ENCODE measurements at regions not wholly inside any gene's neighbourhood (a gene's known extent, or its start where the extent isn't known, plus 50 kb on each side); places are given as distances from the start of the nearest gene placed in this dataset.

DNA sequence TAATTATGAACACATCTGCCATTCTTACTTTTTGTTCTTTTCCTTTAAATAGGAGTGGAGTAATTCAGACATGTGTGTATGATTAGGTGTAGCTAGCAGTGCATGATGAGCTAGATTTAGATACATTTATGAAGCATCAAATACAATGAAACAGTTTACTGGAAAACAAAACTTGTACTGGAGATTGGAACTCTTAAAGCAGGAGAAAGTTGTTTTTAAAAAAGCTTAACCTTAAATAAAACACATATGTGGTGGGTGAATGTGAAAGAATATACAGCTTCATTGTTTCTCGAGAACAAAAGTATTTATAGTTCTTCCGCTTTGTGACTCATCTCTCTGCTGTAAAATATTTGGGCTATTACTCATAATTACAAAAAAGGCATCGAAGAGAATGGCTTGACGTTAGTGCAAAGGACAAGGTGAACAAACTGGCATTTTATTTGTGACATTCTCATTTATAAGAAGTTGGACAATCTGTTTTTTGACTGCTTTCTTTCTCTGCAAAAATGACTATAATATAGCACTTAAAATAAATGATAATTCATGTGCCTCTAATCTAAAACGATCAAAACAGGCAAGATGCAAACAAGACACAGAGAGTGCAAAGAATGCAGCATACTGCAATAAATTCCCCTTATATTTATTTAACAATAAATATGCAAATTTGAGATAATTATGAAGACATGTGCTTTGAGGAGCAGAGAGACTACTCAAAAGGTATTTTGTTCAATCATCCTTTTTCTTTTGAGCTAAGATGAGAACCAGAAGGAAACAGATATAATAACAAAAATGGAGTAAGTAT is 478.8 kb downstream of the CETN3 start:
- intact Hi-C loops (cut with DNase I): no loop called here
- Histone ChIP-seq H3K9ac (ENCODE audit: low read length in 3 of 3) (no peak overlapping the region), H3K36me3 (ENCODE audit: control insufficient read depth in 2 of 3, insufficient read depth in 3 of 3, low read length in 3 of 3) (no peaks in the 10 kb centered on the region), H3K9me3 (ENCODE audit: control insufficient read depth in 2 of 3, insufficient read depth in 1 of 3, low read length in 3 of 3) (no peaks in the 10 kb centered on the region), H3K4me1 (ENCODE audit: control insufficient read depth in 2 of 3, insufficient read depth in 2 of 3, low read depth in 1 of 3, low read length in 3 of 3) (no peaks in the 10 kb centered on the region), H3K4me3 (ENCODE audit: low read length in 3 of 3) (no peak overlapping the region), H3K27me3 (ENCODE audit: control insufficient read depth, insufficient read depth, low read length) (no peaks in the 10 kb centered on the region), H3K27ac (ENCODE audit: low read depth in 2 of 2, low read length in 2 of 2) (no peak overlapping the region)
- FAIRE-seq (no peak), DNase-seq (peak in 1 of 5 donors; percentile 7)
- TF ChIP-seq, protein P1, sequence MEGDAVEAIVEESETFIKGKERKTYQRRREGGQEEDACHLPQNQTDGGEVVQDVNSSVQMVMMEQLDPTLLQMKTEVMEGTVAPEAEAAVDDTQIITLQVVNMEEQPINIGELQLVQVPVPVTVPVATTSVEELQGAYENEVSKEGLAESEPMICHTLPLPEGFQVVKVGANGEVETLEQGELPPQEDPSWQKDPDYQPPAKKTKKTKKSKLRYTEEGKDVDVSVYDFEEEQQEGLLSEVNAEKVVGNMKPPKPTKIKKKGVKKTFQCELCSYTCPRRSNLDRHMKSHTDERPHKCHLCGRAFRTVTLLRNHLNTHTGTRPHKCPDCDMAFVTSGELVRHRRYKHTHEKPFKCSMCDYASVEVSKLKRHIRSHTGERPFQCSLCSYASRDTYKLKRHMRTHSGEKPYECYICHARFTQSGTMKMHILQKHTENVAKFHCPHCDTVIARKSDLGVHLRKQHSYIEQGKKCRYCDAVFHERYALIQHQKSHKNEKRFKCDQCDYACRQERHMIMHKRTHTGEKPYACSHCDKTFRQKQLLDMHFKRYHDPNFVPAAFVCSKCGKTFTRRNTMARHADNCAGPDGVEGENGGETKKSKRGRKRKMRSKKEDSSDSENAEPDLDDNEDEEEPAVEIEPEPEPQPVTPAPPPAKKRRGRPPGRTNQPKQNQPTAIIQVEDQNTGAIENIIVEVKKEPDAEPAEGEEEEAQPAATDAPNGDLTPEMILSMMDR (IDR thresholded peaks at IDR 0.05; ENCODE audit: borderline replicate concordance, extremely low read depth, insufficient read depth): no peak

GRCh38 chr5:89929834-89930233 is 479.7 kb downstream of the CETN3 start:
- H3K9ac ChIP-seq (ENCODE audit: low read length in 3 of 3): no peak overlapping the region
- no peaks in the 10 kb centered on the region for H3K36me3 ChIP-seq (ENCODE audit: control insufficient read depth in 2 of 3, insufficient read depth in 3 of 3, low read length in 3 of 3)
- no peaks in the 10 kb centered on the region for H3K9me3 ChIP-seq (ENCODE audit: control insufficient read depth in 2 of 3, insufficient read depth in 1 of 3, low read length in 3 of 3)
- no peaks in the 10 kb centered on the region for H3K4me1 ChIP-seq (ENCODE audit: control insufficient read depth in 2 of 3, insufficient read depth in 2 of 3, low read depth in 1 of 3, low read length in 3 of 3)
- TF ChIP-seq, protein P1 (IDR thresholded peaks at IDR 0.05; ENCODE audit: borderline replicate concordance, extremely low read depth, insufficient read depth): no peak
- H3K27ac ChIP-seq (ENCODE audit: low read depth in 2 of 2, low read length in 2 of 2): no peak overlapping the region
- intact Hi-C loops (cut with DNase I): no loop called here
- no peak for DNase-seq
- H3K27me3 ChIP-seq (ENCODE audit: control insufficient read depth, insufficient read depth, low read length): no peaks in the 10 kb centered on the region
- H3K4me3 ChIP-seq (ENCODE audit: low read length in 3 of 3): no peak overlapping the region
- no peak for FAIRE-seq

DNA sequence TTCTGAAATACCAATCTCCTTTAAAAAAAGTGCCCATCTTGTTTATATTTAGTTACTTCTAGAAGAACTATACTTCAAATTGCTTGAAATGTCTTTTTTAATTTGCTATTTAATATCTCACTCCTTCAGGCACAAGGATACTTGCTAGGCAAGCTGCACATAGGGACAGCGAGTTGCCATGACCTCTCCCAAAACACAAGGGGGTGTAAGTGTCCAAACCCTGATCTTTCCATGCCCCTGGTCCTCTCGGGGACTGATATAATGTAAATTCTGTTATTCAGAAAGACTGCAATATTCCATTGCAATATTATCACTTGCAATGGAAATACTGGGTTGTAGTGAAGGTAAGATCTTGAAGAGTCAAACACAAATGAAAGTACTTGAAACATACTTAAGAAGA is 480.4 kb downstream of the CETN3 start:
- no peak overlapping the region for H3K27ac ChIP-seq (ENCODE audit: low read depth in 2 of 2, low read length in 2 of 2)
- H3K4me3 ChIP-seq (ENCODE audit: low read length in 3 of 3): no peak overlapping the region
- no peaks in the 10 kb centered on the region for H3K27me3 ChIP-seq (ENCODE audit: control insufficient read depth, insufficient read depth, low read length)
- H3K4me1 ChIP-seq (ENCODE audit: control insufficient read depth in 2 of 3, insufficient read depth in 2 of 3, low read depth in 1 of 3, low read length in 3 of 3): no peaks in the 10 kb centered on the region
- no peak overlapping the region for H3K9ac ChIP-seq (ENCODE audit: low read length in 3 of 3)
- H3K36me3 ChIP-seq (ENCODE audit: control insufficient read depth in 2 of 3, insufficient read depth in 3 of 3, low read length in 3 of 3): no peaks in the 10 kb centered on the region
- TF ChIP-seq, protein P1 (IDR thresholded peaks at IDR 0.05; ENCODE audit: borderline replicate concordance, extremely low read depth, insufficient read depth): no peak
- no peaks in the 10 kb centered on the region for H3K9me3 ChIP-seq (ENCODE audit: control insufficient read depth in 2 of 3, insufficient read depth in 1 of 3, low read length in 3 of 3)
- FAIRE-seq (no peak), DNase-seq (no peak)
- intact Hi-C loops (cut with DNase I): no loop called here
